ENCODE measurements at regions not wholly inside any gene's neighbourhood (a gene's known extent, or its start where the extent isn't known, plus 50 kb on each side); places are given as distances from the start of the nearest gene placed in this dataset.

DNA sequence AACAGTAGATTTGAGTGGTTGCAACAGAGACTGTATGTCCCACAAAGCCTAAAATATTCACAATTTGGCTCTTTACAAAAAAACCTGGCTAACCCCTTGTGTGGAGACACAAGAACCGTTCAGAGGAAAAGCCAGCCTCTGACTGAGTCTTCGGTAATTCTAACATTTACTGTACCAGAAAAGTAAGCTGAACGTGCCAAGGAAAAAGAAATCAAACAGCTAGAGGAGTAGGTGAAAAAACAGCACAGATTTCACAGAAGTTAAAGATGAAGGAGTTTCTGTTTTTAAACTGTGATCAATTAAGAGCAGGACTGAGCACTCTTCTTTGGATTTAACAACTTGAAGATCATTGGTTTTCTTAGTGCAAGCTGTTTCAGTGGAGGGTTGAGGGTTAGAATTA lies 424.7 kb upstream of the KIRREL3 start:
- Histone ChIP-seq H3K4me1 (ENCODE audit: insufficient read depth, low read length) (no peaks in the 10 kb centered on the region), H3K79me2 (ENCODE audit: insufficient read depth, low read length) (no peaks in the 10 kb centered on the region), H3K9ac (ENCODE audit: low read length) (no peak overlapping the region), H3K9me3 (ENCODE audit: insufficient read depth, low read depth, low read length) (no peaks in the 10 kb centered on the region), H3K27ac (ENCODE audit: low read depth, low read length) (no peak overlapping the region), H3K4me2 (ENCODE audit: low read length) (no peak overlapping the region), H4K20me1 (ENCODE audit: insufficient read depth, low read length) (no peaks in the 10 kb centered on the region), H3K4me3 (ENCODE audit: insufficient read depth, low read depth, low read length) (no peak overlapping the region), H3K36me3 (ENCODE audit: insufficient read depth, low read length) (no peaks in the 10 kb centered on the region), H2AFZ (ENCODE audit: low read depth, low read length) (no peak overlapping the region), H3K27me3 (ENCODE audit: insufficient read depth, low read length) (no peaks in the 10 kb centered on the region)
- Mint-ChIP-seq H3K27me3 (ENCODE audit: low read depth, unreplicated experiment) (no peaks in the 10 kb centered on the region), H3K9me3 (ENCODE audit: unreplicated experiment) (no peaks in the 10 kb centered on the region), H3K36me3 (ENCODE audit: low read depth, unreplicated experiment) (no peaks in the 10 kb centered on the region), H3K27ac (ENCODE audit: unreplicated experiment) (no peak overlapping the region), H3K4me3 (ENCODE audit: unreplicated experiment) (no peak overlapping the region), H3K4me1 (ENCODE audit: low read depth, unreplicated experiment) (no peaks in the 10 kb centered on the region)
- DNase-seq (ENCODE audit: low read depth) (no peak), FAIRE-seq (no peak)
- TF ChIP-seq, protein P1, sequence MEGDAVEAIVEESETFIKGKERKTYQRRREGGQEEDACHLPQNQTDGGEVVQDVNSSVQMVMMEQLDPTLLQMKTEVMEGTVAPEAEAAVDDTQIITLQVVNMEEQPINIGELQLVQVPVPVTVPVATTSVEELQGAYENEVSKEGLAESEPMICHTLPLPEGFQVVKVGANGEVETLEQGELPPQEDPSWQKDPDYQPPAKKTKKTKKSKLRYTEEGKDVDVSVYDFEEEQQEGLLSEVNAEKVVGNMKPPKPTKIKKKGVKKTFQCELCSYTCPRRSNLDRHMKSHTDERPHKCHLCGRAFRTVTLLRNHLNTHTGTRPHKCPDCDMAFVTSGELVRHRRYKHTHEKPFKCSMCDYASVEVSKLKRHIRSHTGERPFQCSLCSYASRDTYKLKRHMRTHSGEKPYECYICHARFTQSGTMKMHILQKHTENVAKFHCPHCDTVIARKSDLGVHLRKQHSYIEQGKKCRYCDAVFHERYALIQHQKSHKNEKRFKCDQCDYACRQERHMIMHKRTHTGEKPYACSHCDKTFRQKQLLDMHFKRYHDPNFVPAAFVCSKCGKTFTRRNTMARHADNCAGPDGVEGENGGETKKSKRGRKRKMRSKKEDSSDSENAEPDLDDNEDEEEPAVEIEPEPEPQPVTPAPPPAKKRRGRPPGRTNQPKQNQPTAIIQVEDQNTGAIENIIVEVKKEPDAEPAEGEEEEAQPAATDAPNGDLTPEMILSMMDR (IDR thresholded peaks at IDR 0.05; ENCODE audit: insufficient read depth, low read depth, low read length), result no peak
- TF ChIP-seq EZH2 (IDR thresholded peaks at IDR 0.05; ENCODE audit: insufficient read depth, low read length), result no peak

DNA sequence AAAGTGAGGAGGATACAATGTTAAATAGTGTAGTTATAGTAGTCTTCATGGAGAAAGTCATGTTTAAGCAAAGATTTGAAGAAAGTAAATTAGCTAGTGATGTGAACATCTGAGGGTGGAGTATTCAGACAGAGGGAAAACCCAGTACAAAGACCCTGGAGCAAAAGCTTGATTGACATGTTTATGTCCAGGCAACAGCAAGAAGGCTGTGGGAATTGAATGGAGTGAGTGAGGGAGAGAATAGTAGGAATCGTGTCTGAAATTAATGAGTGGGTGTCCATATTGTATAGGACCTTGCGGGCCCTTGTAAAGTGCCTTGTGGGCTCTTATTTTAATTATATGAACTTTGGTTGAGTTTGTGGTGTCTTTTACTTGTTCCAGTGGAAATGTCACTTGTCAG lies 424.1 kb upstream of the KIRREL3 start:
- H3K36me3 Mint-ChIP-seq (ENCODE audit: low read depth, unreplicated experiment), result no peaks in the 10 kb centered on the region
- no peaks in the 10 kb centered on the region for H3K27me3 ChIP-seq (ENCODE audit: insufficient read depth, low read length)
- no peak overlapping the region for H3K4me2 ChIP-seq (ENCODE audit: low read length)
- no peak overlapping the region for H3K4me3 Mint-ChIP-seq (ENCODE audit: unreplicated experiment)
- FAIRE-seq (no peak), DNase-seq (ENCODE audit: low read depth) (no peak)
- H4K20me1 ChIP-seq (ENCODE audit: insufficient read depth, low read length), result no peaks in the 10 kb centered on the region
- H3K27me3 Mint-ChIP-seq (ENCODE audit: low read depth, unreplicated experiment), result no peaks in the 10 kb centered on the region
- H3K9me3 Mint-ChIP-seq (ENCODE audit: unreplicated experiment), result no peaks in the 10 kb centered on the region
- H3K4me1 Mint-ChIP-seq (ENCODE audit: low read depth, unreplicated experiment), result no peaks in the 10 kb centered on the region
- no peaks in the 10 kb centered on the region for H3K79me2 ChIP-seq (ENCODE audit: insufficient read depth, low read length)
- no peak overlapping the region for H3K27ac Mint-ChIP-seq (ENCODE audit: unreplicated experiment)
- TF ChIP-seq, protein P1 (IDR thresholded peaks at IDR 0.05; ENCODE audit: insufficient read depth, low read depth, low read length), result no peak
- no peak for TF ChIP-seq EZH2 (IDR thresholded peaks at IDR 0.05; ENCODE audit: insufficient read depth, low read length)
- H3K36me3 ChIP-seq (ENCODE audit: insufficient read depth, low read length), result no peaks in the 10 kb centered on the region
- no peak overlapping the region for H2AFZ ChIP-seq (ENCODE audit: low read depth, low read length)
- no peak overlapping the region for H3K9ac ChIP-seq (ENCODE audit: low read length)
- H3K4me1 ChIP-seq (ENCODE audit: insufficient read depth, low read length), result no peaks in the 10 kb centered on the region
- no peak overlapping the region for H3K4me3 ChIP-seq (ENCODE audit: insufficient read depth, low read depth, low read length)
- no peak overlapping the region for H3K27ac ChIP-seq (ENCODE audit: low read depth, low read length)
- no peaks in the 10 kb centered on the region for H3K9me3 ChIP-seq (ENCODE audit: insufficient read depth, low read depth, low read length)

DNA sequence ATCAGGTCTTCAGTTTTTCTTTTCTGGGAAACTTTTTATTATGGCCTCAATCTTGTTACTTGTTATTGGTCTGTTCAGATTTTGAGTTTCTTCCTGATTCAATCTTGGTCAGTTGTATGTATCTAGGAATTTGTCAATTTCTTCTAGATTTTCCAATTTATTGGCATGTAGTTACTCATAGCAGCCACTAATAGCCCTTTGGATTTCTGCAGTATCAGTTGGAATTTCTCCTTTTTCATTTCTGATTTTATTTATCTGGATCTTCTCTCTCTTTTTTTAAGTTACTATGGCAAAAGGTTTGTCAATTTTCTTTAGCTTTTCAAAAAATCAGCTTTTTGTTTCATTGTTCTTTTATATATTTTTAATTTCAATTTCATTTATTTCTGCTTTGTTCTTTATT lies 419.6 kb upstream of the KIRREL3 start:
- Histone ChIP-seq H3K27ac (ENCODE audit: low read depth, low read length) (no peak overlapping the region), H3K4me1 (ENCODE audit: insufficient read depth, low read length) (no peaks in the 10 kb centered on the region), H2AFZ (ENCODE audit: low read depth, low read length) (no peak overlapping the region), H3K36me3 (ENCODE audit: insufficient read depth, low read length) (no peaks in the 10 kb centered on the region), H3K4me3 (ENCODE audit: insufficient read depth, low read depth, low read length) (no peak overlapping the region), H3K27me3 (ENCODE audit: insufficient read depth, low read length) (no peaks in the 10 kb centered on the region), H3K9me3 (ENCODE audit: insufficient read depth, low read depth, low read length) (no peaks in the 10 kb centered on the region), H3K9ac (ENCODE audit: low read length) (no peak overlapping the region), H4K20me1 (ENCODE audit: insufficient read depth, low read length) (no peaks in the 10 kb centered on the region), H3K4me2 (ENCODE audit: low read length) (no peak overlapping the region), H3K79me2 (ENCODE audit: insufficient read depth, low read length) (no peaks in the 10 kb centered on the region)
- H3K27me3 Mint-ChIP-seq (ENCODE audit: low read depth, unreplicated experiment), result no peaks in the 10 kb centered on the region
- no peaks in the 10 kb centered on the region for H3K4me1 Mint-ChIP-seq (ENCODE audit: low read depth, unreplicated experiment)
- no peaks in the 10 kb centered on the region for H3K9me3 Mint-ChIP-seq (ENCODE audit: unreplicated experiment)
- H3K27ac Mint-ChIP-seq (ENCODE audit: unreplicated experiment), result no peak overlapping the region
- no peak for TF ChIP-seq EZH2 (IDR thresholded peaks at IDR 0.05; ENCODE audit: insufficient read depth, low read length)
- TF ChIP-seq, protein P1 (IDR thresholded peaks at IDR 0.05; ENCODE audit: insufficient read depth, low read depth, low read length), result no peak
- H3K36me3 Mint-ChIP-seq (ENCODE audit: low read depth, unreplicated experiment), result no peaks in the 10 kb centered on the region
- H3K4me3 Mint-ChIP-seq (ENCODE audit: unreplicated experiment), result no peak overlapping the region
- DNase-seq (ENCODE audit: low read depth) (no peak), FAIRE-seq (no peak)

Data from astrocyte (in vitro differentiated cells and primary cell).